ENCODE measurements at regions not wholly inside any gene's neighbourhood (a gene's known extent, or its start where the extent isn't known, plus 50 kb on each side); places are given as distances from the start of the nearest gene placed in this dataset.

DNA sequence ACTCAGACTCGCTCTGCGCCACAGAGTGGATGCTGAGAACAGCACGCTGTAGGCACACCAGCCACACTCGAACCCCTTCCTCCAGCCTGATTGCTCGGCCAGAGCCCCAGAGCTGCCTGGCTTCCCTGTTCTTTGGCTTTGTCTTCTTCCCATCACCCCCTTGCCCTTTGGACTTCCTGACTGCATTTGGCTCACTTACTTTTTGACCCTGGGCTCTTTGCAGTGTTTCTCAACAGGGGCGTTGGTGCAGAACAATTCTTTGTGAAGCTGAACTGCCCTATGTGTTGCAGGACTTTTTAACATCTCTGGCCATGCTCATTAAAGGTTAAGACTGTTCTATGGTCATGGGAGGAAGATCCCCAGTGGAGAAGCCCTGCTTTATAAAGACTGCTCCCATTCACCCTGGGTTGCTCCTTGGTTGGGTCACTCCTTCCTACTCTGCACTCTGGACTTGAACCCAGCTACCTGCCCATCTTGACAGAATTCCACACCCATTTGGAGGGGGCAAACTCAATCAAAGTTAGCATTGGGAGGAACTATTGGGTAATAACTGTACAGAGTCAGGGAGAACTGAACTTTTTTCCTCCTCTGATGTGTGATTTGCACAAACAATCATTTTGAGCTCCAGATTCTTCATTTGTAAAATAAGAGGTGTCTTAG lies 127.7 kb upstream of the PLEKHG7 start:
- DNase-seq: no peak

DNA sequence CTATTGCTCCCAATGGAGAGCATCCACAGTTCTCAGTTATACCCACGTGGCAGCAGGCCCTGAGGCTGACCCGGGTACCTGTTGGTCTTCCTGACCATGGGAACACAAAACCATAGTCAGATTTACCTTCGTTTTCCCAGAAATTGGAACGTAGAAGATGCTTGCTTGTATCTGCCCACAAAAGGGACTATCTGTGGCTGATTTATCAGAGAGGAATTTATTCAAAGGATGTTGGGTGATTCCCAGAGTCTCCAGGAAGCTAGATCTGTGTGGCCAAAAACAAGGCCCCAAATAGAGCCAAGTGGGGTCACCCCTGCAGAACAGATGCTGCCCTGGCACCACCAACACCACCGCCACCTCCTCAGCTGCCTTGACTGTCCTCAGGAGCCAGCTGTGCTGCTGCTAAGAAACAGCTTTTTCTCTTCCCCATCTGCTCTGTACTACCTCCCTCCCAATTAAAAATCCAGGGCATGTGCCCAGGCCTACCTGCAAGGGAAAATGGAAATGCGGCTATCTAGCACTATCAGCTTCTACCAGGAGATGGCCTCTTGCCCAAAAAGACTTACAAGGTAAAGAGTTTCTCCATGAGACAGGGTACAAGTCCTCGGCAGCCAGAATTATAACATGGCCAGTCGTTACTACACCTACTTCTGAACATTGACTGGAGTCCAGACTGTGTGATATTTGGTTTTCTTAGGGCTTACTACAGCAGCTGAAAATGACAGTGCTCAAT lies 128.6 kb upstream of the PLEKHG7 start:
- no peak for DNase-seq

DNA sequence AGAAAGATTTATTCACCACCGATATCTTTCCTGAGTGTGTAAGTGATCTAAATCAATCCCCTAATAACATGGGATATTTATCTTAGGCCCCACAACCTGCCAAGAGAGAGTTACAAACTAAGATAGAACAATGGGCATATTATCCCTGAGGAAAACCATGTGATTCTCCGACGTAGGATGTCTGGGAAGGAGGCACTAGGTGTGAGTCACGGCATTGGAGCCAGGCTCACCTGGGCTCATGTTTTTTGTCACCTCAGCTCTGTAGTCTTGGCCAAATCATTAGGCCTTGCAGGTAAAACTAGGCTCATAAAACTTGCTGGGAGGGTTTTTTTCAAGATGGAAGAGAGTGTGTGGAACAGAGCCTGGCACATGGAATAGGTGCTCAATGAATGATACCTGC lies 129.7 kb upstream of the PLEKHG7 start:
- no peak for DNase-seq

DNA sequence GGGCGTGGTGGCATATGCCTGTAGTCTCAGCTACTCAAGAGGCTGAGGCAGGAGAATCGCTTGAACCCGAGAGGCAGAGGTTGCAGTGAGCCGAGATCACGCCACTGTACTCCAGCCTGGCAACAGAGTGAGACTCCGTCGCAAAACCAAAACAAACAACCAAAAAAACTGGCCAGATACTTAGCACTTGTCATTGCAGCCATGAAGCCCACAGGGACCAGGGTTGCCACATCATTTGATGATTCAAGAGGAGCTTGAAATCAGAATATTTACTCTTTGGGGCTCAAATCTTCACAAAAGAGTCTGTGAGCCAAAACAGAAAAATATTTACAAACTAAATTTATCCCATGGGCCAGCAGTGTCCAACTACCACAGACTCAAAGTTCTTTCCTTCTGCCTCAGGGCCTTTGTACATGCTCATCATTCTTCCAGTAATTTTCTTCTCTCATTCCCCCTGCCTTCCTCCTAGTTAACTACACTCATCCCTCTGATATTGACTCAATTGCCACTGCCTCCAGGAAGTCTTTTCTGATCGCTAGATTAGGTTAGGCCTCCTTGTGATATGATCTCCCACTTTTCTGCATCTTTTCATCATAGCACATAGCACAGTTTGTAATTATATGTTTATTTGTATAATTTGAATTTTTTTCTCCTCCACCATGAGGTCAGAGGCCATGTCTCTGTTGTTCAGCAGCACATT lies 130.8 kb upstream of the PLEKHG7 start:
- DNase-seq: no peak

DNA sequence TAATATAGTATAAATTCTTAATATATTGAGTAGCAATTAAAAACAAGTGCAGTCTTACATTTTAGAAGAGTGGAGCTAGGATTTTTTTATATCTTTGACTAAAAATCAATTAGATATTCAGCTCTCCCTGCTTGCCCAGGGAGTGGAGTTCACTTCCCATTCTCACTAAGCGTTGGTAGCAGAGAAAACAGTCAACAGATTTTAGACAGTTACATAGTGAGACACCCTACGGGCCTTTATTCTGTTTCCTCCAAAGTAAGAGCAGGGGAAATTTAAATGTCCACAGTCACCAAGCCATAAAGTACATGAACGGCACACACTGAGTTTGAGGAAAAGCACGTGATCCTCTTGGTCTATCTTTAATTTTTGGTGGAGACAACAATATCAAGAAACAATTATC lies 131.6 kb upstream of the PLEKHG7 start:
- DNase-seq: no peak

DNA sequence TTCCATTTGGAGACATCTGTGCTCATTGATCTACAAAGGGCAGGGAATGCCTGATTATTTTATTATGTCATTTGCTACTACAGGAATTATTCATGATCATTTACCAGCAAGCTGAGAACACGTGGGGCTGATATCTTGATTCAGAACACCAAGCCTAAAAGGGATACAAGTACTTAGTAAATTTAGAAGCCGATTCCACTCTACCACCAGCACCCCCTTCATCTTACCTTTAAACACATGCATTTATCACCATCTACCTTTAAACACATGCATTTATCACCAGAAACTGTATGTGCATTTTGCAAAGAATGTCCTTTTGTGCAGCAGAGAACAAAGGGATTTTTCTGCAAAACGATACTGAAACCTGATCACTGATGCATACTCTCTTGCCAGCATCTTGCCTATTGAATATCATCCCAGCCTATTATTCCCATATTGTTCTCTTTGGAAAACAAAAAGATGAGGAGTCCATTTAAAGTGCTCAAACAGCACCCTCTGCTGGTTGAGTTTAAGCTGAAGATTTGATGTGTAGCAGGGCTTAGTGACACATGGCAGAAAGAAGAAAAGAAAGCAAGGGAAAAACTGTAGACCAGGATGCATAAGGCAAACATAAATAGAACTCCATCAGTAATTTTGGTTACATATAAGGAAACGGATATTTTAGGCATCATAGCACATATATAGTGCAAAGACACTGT lies 132.6 kb upstream of the PLEKHG7 start:
- DNase-seq: peak in 1 of 2 experiments; percentile 40

DNA sequence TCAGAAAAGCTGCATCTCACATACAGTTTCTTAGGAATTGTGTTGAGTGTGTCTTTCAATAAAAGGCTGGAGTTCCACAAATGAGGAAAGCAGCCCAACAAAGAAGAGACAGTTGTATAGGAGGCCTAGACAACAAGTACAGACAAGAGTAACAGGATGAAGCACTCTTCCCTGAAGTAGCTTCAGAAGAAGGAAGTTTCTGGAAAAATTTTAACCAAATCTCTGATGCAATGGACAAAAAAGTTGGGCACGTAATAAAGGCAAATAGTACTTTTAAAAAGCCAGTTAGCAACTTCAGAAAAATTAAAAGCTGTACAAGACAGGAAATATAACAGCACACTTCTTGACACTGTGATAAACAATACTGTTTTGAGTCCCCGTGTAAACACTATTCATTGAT lies 134.1 kb upstream of the PLEKHG7 start:
- no peak for DNase-seq

DNA sequence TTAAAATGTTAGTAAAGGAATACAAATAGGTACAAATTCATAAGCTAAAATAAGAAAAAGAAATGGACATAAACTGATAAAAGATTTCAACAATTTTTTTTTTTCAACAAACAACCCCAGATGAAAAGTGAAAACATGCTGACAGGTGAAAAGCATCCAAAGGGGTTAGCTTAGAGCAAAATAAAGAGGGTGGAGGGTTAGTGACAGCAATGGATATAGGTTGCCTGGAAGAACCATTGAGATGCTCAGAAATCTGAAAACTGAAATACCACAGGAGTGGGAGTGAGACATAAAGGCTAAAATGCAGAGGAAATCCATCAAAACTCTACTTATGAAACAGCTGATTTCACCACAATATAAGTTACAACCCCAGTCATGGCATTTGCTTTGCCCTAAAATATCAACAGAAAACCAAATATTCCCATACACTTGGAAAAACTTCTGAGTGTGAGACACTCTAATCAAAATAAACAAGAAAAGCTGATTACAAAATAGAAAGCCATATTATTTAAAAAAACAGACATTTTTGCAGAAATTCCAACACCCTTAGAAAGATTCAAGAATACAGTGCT lies 136.3 kb upstream of the PLEKHG7 start:
- no peak for DNase-seq

DNA sequence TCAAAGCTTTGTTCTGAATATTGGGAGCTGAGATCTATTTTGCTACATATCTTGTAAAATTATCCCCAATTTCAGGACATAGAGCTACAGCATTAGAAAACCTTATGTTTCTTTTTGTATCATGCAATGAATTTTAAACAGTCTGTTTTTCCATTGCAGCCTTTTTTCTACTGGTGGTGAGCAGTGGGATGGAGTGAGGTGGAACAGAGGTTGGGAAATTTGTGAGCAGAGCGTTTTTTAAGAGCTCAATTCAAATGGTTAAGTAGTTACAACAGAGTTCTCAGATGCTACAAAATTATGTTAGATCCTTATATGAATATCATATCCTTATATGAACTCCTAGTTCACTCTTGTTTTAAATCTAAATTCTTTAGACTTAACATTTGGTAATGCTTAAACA lies 139.0 kb upstream of the PLEKHG7 start:
- DNase-seq: no peak

DNA sequence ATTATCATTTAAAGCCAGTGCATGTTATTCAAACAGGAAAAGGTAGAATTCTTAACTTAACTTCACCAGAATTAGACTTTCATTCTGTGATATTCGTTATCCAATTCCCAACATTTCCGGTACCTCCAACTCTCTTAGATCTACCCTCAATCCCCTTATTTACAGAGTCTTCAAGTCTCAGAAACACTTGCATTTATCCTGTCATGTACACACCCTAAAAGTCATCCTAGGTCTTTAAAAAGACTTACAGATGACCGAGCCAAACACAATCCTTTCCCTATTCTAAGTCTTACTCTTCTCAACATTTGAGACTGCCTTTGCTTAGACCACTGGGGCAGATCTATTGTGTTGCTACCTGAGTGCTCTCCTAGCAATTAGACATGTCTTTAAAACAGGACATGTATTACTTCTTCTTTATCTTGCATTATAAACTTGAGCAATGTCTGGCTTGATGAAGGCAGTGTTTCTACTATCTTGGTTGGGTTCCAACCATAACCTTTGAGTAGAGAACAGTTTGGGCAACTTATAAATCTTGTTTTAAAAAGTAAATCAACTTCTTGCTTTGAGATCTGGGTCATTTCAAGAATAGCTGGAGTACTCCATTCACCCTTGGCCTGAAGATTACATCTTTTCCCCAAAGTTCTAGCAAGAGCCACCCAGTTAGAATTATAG lies 140.6 kb upstream of the PLEKHG7 start:
- DNase-seq: no peak

DNA sequence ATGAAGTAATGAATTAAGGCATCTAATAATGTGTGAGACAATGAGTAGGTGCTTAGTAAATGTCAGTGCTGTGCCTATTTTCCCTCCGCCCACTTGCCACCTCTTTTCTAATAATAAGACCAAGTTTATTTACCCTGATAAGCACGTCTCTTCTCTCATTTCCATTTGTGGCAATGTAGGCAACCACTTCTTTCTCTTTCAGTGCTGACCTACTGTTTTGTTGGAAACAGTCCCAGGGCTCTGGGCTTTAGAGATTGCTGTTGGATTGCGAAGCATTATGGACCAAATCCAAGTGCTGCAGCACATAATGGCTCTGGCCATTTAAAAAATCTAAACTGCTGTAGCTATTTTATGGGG lies 141.3 kb upstream of the PLEKHG7 start:
- DNase-seq: no peak

DNA sequence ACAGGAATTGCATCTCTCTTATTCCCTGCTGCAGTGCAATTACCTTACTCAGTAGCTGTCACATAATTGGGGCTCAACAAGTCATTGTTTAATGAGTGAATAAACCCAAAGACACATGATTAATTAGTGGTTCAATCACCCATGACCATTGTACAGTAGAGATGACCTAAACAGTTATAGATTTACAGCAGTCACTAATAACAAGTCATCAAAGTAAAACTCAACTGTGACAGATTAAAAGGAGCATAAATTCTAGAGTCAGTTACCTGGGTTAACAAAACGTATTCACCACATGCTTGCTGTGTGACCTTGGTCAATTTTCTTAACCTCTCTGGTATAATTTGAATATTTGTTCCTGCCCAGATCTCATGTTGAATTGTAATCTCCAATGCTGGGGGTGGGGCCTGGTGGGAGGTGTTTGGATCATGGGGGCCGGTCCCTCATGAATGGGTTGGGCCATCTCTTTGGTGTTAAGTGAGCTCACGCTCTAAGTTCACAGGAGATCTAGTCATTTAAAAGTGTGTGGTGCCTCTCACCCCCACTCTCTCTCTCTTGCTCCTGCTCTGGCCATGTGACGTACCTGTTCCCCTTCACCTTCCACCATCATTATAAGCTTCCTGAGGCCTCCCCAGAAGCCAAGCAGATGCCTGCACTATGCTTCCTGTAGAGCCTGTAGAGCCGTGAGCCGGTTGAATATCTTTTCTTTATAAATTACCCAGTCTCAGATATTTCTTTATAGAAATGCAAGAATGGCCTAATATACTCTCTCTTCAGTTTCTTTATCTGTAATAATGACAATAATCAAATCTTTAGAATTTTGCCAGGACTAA lies 141.9 kb upstream of the PLEKHG7 start:
- no peak for DNase-seq

DNA sequence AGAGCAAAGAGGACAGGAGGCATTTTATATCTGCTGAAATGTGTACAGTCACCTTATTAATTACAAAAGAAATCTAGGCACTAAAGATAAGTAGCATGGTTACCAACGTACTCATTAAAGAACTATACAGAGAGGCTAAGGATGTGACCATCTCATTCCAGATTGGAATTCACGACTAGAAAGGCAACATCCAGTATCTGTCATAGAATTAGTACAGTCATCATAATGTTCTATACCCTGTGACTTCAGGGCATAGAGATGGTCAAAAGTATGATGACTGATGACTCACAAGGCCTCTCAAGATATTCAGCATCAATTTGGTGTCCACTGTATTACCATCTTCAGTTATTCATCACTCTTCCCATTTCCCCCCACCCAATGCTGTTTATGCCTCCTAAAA lies 144.0 kb upstream of the PLEKHG7 start:
- DNase-seq: no peak

DNA sequence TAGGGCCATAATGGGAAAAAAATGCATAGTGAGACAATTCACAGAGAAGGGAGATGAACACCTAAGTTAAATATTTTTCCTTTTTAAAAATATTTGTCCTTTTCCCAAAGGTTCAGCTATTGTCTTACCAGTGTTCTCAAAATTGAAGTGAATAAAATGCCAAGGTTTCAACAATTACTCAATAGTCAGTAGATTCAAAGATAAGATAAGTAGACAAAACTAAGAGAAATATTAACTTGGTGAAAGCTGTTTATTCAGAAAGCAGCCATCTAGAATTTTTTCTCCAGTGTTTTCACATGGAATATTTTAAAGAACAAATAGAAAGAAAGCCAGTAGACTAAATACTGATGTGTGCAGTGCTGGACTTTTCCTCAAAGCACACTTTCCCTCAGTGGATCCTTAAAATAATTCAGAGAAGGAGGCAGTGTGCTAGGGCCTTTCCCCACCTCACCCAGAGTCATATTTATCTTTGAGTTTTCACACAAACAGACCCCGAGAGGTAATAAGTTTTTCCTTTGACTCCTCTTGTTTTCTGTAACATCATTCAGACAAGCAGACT lies 144.5 kb upstream of the PLEKHG7 start:
- DNase-seq: no peak

DNA sequence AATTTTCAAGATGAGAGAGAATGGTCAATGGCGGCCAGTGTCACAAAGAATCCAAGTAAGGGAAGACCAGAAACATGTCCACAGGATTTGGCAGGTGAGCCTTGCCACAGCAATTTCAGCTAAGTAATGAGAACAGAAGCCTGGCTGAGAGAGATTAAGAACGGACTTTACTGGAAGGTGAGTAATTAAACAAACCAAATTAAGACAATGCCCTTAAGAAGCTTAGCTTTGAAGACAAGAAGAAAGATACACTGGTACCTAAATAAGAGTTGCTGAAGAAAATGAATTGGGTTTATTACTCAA lies 145.4 kb upstream of the PLEKHG7 start:
- no peak for DNase-seq

DNA sequence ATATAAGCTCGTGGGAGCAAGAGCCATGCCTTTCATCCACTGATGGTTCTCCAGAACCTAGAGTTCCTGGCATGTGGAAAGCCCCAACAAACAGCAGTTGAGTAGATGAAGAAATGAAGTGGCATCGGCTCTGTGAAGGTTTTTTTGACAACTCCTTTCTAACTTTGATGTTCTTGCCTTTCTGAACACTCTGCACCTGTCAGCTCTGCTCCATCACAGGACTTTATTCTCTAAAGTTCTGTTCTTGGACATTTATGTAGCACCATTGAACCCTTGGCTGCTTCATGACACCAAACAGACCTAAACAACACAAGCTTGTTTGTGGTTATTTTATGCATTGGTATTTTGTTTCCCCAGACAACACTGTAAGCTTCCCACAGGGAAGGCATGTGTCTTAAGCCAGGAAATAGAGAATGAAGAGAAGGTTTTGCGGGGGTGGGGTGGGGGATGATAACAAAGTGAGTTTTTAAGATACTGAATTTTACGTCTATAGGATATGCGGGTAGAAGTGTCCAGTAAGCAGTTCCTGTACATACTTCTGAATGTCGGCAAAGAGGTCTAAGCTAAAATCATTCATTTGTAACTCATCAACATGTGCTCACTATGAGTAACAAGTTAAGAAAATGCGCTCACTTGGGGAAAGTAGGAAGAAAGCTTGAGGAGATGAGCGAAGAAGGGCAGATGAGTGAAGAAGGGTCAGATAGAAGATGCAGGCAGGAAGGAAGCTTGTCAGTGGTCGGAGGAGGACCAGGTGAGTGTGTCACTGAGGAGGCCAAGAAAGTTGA lies 146.0 kb upstream of the PLEKHG7 start:
- DNase-seq: no peak

DNA sequence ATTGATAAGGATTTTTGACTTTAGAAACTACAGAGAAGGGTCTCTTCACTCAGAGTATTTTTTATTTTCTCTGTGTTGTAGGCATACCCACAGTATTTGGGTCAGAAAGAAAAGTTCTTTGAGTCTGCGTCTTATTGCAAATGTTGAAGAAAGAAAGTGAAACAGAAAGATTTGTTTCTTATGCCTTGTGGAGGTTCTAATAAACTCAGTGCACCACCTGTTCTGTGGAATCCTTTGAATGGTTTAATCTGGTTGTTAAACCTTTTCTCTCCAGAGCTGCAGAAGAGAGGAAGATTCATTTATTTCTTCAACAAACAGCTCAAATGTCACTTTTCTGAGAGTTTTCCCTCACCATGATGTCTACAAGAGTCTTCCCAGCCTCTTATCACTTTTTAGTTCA lies 146.6 kb upstream of the PLEKHG7 start:
- no peak for DNase-seq

DNA sequence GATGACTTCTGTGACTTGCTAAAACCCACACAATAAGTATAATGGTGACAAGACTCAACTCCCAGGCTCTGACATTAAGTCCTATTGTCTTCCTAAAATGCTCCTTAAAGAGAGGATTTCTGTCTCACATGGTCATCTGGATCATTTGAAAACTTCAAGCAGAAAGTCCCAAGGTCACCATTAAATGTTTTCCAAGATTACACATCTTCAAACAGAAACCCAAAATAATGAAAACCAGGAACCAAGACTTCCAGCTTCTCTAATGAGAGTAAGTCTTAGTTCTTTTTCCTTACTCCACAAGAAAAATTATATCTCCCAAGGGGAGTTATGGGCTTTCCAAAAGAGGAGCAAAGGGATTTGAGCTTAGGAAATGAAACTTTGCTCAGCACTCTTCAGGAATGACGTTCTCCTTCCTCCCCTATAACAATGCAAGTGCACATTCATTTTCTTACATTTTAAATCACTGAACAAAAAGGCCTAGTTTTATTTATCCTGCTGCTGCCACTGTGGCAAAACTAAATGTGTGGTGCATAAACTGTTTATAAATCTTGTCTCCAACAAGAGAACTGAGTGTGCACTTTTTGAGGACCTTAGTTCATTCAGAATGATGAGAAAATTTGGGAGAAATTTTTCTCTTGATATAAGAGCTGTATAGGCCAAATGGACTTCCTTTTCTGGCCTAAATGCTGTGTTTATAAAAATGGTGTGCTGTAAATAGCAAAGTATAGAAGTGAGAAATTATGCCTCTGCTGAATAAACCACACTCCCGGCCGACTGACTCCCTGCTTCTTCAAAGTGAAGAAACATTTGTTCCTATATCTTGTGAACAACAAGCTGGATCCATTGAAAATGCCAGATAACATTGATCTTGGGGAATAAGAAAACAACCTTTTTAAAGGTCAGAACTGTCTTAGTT lies 148.4 kb upstream of the PLEKHG7 start:
- no peak for DNase-seq

DNA sequence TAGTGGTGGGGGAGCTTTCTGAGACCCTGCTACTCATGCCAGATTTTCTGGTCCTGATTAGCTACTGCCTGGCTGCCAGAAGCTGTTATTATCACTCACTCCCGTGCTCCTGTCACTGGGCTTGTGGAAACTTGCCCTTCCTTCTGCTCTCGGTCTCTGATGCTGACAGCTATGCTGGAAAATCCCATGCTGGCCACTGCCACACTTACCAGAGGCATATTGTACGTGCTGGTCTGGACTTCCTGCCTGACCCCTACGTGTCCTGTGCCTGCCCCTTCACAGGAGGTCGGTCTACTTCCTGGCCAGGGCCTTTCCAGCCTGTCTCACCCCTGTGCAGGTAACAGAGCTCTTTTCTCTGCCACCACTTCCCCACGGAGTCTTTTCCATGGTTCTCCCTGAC lies 149.4 kb upstream of the PLEKHG7 start:
- DNase-seq: no peak

All from stimulated activated CD4-positive, alpha-beta T cell treated with anti-CD3 and anti-CD28 coated beads, Interleukin-4, amount 100 ng/mL, for 4 hours (primary cell).